Peyer's patch (tissue), 4 donors: ENCODE measurements at regions not wholly inside any gene's neighbourhood (a gene's known extent, or its start where the extent isn't known, plus 50 kb on each side); places are given as distances from the start of the nearest gene placed in this dataset.
A peak's percentile ranks its signal among the peaks of the same experiment; 100 is the strongest.

Source experiments
- DNase-seq, 3 donors: peaks; one replicate each; pipeline ENCODE4 v3.0.0-alpha.2; 2017 to 2019
- H3K27ac ChIP-seq, 4 donors: fragments of 200-600 bp; sonication (generic); one replicate each; pipeline ENCODE4 v1.5.1; 2016 to 2019
- H3K27me3 ChIP-seq, 2 donors: fragments of 200-600 bp; sonication (generic); one replicate each; pipeline ENCODE4 v1.5.1; 2019
- H3K36me3 ChIP-seq, 3 donors: fragments of 200-600 bp; sonication (generic); one replicate each; pipeline ENCODE4 v1.5.1; 2016 to 2019
- H3K4me1 ChIP-seq, 4 donors: fragments of 200-600 bp; sonication (generic); one replicate each; pipeline ENCODE4 v1.5.1; 2016 to 2019
- H3K4me3 ChIP-seq, 4 donors: fragments of 200-600 bp; sonication (generic); 1 replicate in 3 of 4; 2 replicates in 1 of 4; pipeline ENCODE4 v1.5.1; 2016 to 2019; ENCODE audit warnings: mild to moderate bottlenecking in 1 of 4
- H3K9me3 ChIP-seq, 4 donors: fragments of 200-600 bp; sonication (generic); one replicate each; pipeline ENCODE4 v1.5.1; 2016 to 2019; ENCODE audit warnings: mild to moderate bottlenecking in 1 of 4
- POLR2A ChIP-seq, 2 donors: fragments of 450-650 bp; IDR thresholded peaks; one replicate each; pipeline ENCODE4 v1.5.1; 2017; ENCODE audit warnings: antibody characterized with exemption in 2 of 2, mild to moderate bottlenecking in 2 of 2, moderate library complexity in 2 of 2
- TF ChIP-seq, protein P1 (sequence below), 6 experiments: fragments of 450-650 bp in 4 of 6; fragments of 200-600 bp in 2 of 6; sonication (generic) in 1 of 6; IDR thresholded peaks; one replicate each; pipeline ENCODE4 v1.5.1; 2017 to 2019; ENCODE audit warnings: antibody characterized with exemption in 6 of 6, mild to moderate bottlenecking in 3 of 6, moderate library complexity in 1 of 6

DNA sequence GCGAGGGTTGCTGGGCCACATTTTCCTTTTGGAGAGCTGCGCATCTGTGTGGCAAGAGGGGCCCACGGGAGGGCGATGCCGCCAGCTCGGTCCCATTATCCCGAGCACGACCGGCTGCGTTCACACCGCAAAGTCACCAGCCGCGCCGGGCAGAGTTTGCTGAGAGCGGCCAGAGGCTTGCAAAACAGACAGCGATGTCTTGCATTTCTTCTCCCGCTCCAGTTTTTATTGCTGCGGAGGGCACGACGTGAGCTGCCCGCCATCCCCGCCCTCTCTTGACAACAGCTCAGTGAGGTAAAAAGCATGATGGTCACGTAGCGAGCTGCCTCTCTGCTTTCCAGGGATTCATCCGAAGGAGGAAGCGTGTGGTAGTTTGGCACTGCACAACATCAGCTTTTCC is 102.1 kb upstream of the TENM3 start:
- peaks cover 0 to 8% of the 10 kb centered on the region in 2 donors for H3K27me3 ChIP-seq
- no peaks in the 10 kb centered on the region for H3K9me3 ChIP-seq
- no peak overlapping the region for H3K4me3 ChIP-seq
- no peak for TF ChIP-seq POLR2A (IDR thresholded peaks at IDR 0.05)
- TF ChIP-seq, protein P1, sequence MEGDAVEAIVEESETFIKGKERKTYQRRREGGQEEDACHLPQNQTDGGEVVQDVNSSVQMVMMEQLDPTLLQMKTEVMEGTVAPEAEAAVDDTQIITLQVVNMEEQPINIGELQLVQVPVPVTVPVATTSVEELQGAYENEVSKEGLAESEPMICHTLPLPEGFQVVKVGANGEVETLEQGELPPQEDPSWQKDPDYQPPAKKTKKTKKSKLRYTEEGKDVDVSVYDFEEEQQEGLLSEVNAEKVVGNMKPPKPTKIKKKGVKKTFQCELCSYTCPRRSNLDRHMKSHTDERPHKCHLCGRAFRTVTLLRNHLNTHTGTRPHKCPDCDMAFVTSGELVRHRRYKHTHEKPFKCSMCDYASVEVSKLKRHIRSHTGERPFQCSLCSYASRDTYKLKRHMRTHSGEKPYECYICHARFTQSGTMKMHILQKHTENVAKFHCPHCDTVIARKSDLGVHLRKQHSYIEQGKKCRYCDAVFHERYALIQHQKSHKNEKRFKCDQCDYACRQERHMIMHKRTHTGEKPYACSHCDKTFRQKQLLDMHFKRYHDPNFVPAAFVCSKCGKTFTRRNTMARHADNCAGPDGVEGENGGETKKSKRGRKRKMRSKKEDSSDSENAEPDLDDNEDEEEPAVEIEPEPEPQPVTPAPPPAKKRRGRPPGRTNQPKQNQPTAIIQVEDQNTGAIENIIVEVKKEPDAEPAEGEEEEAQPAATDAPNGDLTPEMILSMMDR (IDR thresholded peaks at IDR 0.05) = no peak
- peaks cover 0 to 25% (median 0%) of the 10 kb centered on the region in 4 donors for H3K4me1 ChIP-seq
- DNase-seq = no peak
- H3K36me3 ChIP-seq = no peaks in the 10 kb centered on the region
- H3K27ac ChIP-seq = no peak overlapping the region

DNA sequence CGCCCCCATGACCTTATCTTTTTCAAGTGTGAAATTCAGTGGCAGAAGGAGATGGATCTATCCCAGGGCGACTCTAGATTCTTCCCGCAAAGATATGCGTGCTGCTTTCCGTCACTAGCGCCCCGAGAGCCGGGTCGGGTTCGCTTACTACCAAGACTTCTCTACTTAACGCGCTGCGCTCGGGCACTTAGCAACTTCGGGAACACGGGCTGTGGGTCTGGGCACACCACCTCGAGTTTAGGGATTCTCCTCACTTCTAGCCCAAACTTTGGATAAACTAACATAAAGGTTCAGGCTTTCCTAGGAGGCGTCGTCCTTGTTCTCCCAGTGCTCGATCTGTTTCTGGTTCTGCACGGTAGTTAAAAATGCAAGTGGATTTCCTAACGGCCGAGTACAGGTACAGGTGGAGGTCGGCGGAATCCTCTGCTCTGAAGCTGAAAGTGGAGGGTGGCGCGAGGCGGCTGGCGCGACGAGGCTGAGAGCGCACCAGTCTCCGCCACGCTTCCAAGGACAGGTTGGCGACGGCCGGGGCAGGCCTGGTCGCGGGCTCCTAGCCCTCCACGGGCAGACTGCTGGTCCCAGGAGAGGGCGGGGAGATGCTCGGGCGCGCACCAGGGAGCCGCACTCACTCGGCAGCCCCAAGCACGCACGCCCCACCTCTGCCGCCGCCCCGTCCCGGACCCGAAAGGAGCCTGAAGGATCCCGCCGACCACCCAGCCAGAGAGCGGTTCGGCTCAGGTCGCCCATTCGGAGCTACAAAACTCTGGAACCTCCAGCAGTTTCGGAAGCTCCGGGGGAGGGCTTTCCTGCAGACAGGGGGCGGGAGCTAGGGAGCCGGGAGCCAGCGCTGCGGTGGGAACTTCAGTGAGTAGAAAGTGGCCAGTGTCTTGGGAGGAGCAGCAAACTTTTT is 100.8 kb upstream of the TENM3 start:
- Histone ChIP-seq H3K36me3 (no peaks in the 10 kb centered on the region), H3K27ac (peak overlapping the region in 1 of 4 donors; percentile 73), H3K27me3 (peaks cover 0 to 8% of the 10 kb centered on the region in 2 donors), H3K4me3 (peak overlapping the region; percentile 4 to 73 (median 53)), H3K9me3 (no peaks in the 10 kb centered on the region), H3K4me1 (peaks cover 0 to 25% (median 0%) of the 10 kb centered on the region in 4 donors)
- peak in 1 of 3 donors; percentile 55 for DNase-seq
- TF ChIP-seq POLR2A (IDR thresholded peaks at IDR 0.05) = no peak
- TF ChIP-seq, protein P1 (IDR thresholded peaks at IDR 0.05) = peak in 1 of 6 experiments; percentile 9

DNA sequence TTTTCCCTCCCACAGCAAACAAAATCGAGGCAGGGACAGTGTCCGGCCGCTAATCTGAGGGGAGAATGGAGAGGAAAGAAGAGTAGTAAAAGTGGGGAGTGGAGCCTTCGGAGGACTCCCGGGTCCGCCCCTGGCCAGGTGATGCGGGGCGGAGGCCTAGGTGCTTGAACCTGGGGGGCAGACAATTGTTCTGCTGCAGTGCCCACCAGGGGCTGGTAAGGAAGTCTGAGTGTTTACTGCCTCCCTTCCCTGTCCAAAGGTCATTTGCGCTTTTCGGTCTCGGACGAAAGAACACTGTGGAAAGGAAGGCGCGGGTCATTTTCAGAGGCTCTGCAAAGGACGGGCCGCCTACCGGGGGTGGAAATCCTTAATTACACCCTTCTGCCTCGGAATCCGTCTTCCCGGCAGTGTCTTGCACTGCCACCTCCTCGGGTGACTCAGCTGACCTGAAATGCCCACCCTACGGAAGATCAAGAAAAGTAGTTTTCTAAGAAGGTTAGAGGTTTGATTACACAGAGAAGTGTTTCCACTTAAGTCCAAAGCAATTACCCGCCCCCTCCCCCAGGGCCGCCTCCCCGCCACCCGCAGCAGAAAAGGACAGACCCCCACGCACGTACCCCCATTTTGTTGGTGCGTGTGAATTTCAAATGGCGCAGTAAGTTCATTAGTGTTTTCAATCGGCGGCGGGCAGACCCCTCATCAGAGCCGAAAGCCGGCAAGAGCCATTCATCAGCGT is 99.9 kb upstream of the TENM3 start:
- DNase-seq = peak in 2 of 3 donors; percentile 42 to 65
- Histone ChIP-seq H3K36me3 (no peaks in the 10 kb centered on the region), H3K4me3 (peak overlapping the region; percentile 36 to 73 (median 53)), H3K4me1 (peaks cover 0 to 25% (median 0%) of the 10 kb centered on the region in 4 donors), H3K9me3 (no peaks in the 10 kb centered on the region), H3K27me3 (peaks cover 0 to 8% of the 10 kb centered on the region in 2 donors), H3K27ac (peak overlapping the region in 1 of 4 donors; percentile 73)
- TF ChIP-seq POLR2A (IDR thresholded peaks at IDR 0.05) = peak in 1 of 2 donors; percentile 34
- TF ChIP-seq, protein P1 (IDR thresholded peaks at IDR 0.05) = no peak

DNA sequence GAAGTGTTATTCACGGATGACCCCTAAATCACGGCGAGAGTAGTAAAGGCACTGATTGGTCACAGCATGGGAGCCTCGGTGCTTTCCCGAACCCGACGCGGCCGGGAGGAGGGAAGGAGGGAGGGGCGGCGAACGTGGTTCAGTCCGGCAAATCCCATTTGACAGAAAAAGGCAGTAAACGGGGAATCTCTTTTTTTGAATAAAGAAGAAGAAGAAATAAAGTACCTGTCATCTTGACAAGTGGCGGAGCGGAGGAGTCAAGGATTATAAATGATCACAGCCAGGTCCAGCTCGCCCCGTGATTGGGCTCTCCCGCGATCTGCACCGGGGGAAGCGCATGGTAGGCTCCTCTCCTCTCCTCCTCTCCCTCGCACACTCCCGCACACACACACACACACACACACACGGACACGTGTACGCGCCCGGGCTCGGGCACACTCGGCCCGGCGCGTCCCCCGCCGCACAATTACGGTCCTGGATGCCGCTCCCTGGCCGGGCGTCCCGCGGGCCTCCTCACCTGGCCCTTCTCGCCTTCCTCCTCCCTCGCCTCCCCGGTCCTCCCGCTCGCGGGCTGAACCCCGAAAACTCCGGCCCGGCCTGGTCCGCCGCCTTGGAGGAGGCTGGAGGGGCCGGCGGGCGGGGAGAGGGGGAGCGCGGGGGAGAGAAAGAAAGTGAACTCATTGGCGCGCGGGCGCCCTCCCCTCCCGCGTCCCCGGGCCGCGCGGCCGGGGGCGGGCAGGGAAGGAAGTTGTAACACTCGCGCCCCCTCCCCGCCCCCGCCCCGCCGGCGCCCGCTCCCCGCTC is 99.2 kb upstream of the TENM3 start:
- peak in 1 of 2 donors; percentile 19 for TF ChIP-seq POLR2A (IDR thresholded peaks at IDR 0.05)
- TF ChIP-seq, protein P1 (IDR thresholded peaks at IDR 0.05) = no peak
- peak overlapping the region in 3 of 4 donors; percentile 46 to 73 (median 53) for H3K27ac ChIP-seq
- peaks cover 0 to 8% of the 10 kb centered on the region in 2 donors for H3K27me3 ChIP-seq
- peaks cover 0 to 25% (median 0%) of the 10 kb centered on the region in 4 donors for H3K4me1 ChIP-seq
- no peaks in the 10 kb centered on the region for H3K9me3 ChIP-seq
- H3K4me3 ChIP-seq = peak overlapping the region; percentile 36 to 73 (median 53)
- DNase-seq = peak in 2 of 3 donors; percentile 57 to 58
- no peaks in the 10 kb centered on the region for H3K36me3 ChIP-seq
